Fibroblast of the aortic adventitia (primary cell): ENCODE measurements at regions not wholly inside any gene's neighbourhood (a gene's known extent, or its start where the extent isn't known, plus 50 kb on each side); places are given as distances from the start of the nearest gene placed in this dataset.
"Not testable (repeated sequence)": the region's sequence is repeated elsewhere in the genome, so short reads cannot be mapped to it uniquely, and the experiment has no call there.

Source experiments
- DNase-seq: peaks from one replicate; pipeline ENCODE4 v3.0.0-alpha.2; 2010; ENCODE audit warnings: low read depth
- H3K4me3 ChIP-seq: 2 replicates; pipeline ENCODE4 v1.5.1; 2011; ENCODE audit warnings: low read depth, mild to moderate bottlenecking, control low read depth, low read length, moderate library complexity
- TF ChIP-seq, protein P1 (sequence below): IDR thresholded peaks from 2 replicates; pipeline ENCODE4 v1.5.1; 2011; ENCODE audit warnings: mild to moderate bottlenecking, low read length, control low read depth, inconsistent platforms; ENCODE audit not compliant: insufficient read depth

DNA sequence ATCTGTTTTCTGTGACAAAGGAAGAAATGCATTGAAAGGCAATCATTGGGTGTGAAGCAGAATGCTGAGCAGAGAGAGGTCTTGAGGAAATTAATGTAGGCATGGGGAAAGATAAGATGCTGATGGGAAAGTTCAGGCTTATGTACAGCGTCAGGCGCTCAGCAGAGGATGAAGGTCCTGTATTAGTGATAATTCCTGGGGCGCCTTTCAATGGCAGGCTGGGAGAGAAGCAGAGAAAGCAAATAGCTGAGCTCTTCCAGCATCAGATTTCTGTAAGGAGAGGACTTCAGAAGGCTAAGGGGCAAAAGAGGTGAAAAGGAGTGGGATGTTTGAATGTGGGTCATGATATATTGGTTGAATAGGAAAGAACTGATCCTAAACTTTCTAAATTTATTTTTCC lies 129.8 kb downstream of the HNMT start:
- DNase-seq, result no peak
- no peak overlapping the region for H3K4me3 ChIP-seq
- TF ChIP-seq, protein P1, sequence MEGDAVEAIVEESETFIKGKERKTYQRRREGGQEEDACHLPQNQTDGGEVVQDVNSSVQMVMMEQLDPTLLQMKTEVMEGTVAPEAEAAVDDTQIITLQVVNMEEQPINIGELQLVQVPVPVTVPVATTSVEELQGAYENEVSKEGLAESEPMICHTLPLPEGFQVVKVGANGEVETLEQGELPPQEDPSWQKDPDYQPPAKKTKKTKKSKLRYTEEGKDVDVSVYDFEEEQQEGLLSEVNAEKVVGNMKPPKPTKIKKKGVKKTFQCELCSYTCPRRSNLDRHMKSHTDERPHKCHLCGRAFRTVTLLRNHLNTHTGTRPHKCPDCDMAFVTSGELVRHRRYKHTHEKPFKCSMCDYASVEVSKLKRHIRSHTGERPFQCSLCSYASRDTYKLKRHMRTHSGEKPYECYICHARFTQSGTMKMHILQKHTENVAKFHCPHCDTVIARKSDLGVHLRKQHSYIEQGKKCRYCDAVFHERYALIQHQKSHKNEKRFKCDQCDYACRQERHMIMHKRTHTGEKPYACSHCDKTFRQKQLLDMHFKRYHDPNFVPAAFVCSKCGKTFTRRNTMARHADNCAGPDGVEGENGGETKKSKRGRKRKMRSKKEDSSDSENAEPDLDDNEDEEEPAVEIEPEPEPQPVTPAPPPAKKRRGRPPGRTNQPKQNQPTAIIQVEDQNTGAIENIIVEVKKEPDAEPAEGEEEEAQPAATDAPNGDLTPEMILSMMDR, result no peak

DNA sequence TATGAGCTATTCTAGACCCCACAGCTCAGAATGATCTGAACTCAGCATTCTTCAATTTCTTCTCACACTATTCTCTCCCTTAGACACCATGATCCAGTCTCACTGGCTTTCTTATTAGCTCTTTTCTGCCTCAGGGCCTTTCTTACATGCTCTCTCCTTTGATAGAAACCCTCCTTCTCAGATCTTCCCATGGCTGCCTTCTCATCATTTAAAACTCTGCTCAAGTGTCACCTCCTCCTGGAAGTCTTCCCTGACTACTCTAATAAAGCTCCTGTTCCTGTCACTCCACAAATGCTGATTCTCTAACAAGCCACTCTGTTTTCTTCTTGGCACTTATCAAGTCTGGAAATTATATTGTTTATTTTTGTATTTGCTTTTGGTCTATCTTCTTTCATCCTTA lies 131.1 kb downstream of the HNMT start:
- H3K4me3 ChIP-seq, result no peak overlapping the region
- TF ChIP-seq, protein P1, result no peak
- DNase-seq, result no peak

DNA sequence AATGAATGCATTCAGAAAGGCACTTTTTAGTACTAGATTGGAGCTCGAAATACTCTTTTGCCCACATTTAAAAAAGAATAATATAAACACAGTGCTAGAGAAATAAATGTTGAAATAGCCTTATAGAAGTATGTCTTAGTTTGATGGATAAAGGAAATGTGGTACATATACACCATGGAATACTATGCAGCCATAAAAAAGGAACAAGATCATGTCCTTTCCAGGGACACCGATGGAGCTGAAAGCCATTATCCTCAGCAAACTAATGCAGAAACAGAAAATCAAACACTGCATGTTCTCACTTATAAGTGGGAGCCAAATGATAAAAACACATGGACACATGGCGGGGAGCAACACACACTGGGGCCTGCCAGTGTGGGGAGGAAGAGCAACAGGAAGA lies 135.0 kb downstream of the HNMT start:
- DNase-seq, H3K4me3 ChIP-seq: not testable (repeated sequence)

DNA sequence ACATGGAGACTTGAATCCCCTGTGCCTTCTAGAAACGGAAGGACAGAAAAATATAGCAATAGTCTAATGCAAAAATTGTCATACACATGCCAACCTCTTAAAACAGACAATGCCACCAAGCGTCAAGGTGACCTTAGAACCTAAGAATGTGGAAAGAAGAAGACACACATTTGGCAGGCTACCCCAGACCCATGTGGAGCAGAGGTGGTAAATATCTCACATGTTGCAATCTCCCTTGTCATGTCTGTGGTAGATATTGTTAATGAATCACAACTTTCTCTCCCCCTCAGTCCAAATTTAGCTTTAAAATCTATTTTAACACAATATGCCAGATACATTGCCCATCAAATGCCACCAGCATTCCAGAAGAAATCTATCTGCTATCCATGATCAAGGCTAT lies 137.4 kb downstream of the HNMT start:
- H3K4me3 ChIP-seq, result no peak overlapping the region
- no peak for DNase-seq
- TF ChIP-seq, protein P1, result no peak

DNA sequence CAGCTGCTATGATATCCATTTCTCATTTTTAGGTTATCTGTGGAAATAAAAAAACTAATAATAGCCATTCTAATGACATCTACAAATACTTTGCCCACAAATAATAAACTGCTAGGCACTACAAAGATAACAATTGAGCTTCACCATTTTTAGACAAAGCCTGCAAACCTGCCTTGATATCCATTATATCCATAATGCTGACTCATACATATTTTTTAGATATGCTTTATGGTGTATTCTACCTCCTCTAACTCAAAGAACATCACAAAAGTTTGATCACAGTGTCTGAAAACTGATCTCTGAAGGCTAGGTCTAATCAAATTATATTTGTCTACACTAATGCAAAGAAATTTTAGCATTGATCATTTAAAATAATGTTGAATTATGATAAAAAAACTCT lies 138.4 kb downstream of the HNMT start:
- DNase-seq, result no peak
- TF ChIP-seq, protein P1, result no peak
- H3K4me3 ChIP-seq, result no peak overlapping the region

DNA sequence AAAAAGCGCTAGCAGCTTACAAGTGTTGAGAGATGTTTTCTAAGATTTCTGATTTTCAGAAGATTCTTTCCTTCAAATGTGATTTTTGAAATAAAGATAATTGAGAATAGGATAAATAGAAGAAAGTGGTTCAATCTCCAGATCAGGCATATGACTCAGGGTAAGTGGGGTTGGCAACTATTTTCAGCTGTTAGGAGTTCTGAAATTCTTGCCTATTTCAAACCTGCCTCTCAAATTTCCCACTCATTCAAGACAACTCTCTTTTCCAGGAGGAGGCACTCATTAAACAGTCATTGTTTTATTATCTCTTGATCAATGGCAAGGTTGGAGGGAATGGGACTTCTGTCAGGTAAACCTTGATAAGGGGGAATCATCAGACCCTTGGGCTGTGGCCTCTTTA lies 138.9 kb downstream of the HNMT start:
- no peak overlapping the region for H3K4me3 ChIP-seq
- DNase-seq, result no peak
- TF ChIP-seq, protein P1, result no peak

DNA sequence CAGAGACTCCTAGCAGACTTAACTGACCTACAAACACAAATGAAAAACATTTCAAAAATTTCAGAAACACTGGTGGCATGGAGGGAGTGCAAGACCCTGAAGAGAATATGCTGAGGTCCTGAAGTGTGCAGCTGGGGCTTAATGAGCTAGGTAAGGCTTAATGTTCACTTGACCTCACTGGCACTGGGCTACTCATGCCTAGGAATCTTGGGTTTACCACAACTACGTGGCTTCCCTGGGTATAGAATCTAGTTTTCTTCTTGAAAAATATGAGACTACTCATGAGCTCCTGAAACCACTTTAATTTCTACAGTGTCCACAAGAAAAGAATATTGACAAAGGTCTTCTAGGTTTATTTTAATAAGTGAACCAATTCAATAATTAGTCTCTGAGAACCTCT lies 139.8 kb downstream of the HNMT start:
- DNase-seq, result no peak
- H3K4me3 ChIP-seq, result no peak overlapping the region
- TF ChIP-seq, protein P1, result no peak

DNA sequence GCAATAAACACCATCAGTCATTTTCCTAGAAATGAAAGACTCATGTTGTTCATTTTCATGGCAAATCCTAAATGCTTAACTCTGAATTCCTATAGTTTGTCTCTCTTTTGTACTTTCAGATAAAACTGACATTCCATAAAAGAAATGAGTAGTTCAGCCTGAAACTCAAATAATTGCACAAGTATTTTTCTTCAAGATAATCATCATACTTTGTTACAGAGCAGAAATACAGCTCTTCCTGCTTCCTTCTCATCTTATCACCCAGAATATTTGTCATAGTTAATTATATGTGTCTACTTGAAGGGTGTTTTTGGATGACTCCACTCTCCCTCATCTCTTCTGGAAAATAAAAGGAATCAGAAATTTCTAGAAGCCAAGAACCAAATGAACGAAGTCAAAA lies 141.1 kb downstream of the HNMT start:
- TF ChIP-seq, protein P1, result no peak
- no peak overlapping the region for H3K4me3 ChIP-seq
- peak; percentile 54 for DNase-seq
